ENCODE measurements at regions not wholly inside any gene's neighbourhood (a gene's known extent, or its start where the extent isn't known, plus 50 kb on each side); places are given as distances from the start of the nearest gene placed in this dataset.

DNA sequence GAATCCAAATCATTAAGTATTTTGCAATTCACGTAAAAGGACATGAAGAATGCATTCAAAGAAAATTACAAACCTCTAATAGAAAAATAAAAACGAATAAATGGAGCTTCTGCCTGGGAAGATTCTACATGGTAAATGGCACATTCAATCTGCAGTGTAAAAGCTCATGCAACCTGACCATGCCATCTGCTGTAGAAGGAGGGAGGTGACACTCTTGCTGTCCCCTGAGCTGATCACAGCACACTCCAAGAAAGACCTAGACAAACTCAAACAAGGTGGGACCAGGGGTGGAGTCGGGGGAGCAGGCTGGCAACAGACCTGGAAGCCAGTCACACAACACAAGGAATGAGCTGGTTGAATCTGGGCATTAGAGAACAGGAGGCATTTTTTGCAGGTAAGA is 101.8 kb downstream of the BDH1 start (continued):
- TF ChIP-seq, protein P1, sequence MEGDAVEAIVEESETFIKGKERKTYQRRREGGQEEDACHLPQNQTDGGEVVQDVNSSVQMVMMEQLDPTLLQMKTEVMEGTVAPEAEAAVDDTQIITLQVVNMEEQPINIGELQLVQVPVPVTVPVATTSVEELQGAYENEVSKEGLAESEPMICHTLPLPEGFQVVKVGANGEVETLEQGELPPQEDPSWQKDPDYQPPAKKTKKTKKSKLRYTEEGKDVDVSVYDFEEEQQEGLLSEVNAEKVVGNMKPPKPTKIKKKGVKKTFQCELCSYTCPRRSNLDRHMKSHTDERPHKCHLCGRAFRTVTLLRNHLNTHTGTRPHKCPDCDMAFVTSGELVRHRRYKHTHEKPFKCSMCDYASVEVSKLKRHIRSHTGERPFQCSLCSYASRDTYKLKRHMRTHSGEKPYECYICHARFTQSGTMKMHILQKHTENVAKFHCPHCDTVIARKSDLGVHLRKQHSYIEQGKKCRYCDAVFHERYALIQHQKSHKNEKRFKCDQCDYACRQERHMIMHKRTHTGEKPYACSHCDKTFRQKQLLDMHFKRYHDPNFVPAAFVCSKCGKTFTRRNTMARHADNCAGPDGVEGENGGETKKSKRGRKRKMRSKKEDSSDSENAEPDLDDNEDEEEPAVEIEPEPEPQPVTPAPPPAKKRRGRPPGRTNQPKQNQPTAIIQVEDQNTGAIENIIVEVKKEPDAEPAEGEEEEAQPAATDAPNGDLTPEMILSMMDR (CRISPR knock-in tag; IDR thresholded peaks at IDR 0.05): peak; percentile 72
- TF ChIP-seq RAD21 (CRISPR knock-in tag; IDR thresholded peaks at IDR 0.05): peak; percentile 61; the same call in 1 of the 2 replicates
- TF ChIP-seq, protein P2, sequence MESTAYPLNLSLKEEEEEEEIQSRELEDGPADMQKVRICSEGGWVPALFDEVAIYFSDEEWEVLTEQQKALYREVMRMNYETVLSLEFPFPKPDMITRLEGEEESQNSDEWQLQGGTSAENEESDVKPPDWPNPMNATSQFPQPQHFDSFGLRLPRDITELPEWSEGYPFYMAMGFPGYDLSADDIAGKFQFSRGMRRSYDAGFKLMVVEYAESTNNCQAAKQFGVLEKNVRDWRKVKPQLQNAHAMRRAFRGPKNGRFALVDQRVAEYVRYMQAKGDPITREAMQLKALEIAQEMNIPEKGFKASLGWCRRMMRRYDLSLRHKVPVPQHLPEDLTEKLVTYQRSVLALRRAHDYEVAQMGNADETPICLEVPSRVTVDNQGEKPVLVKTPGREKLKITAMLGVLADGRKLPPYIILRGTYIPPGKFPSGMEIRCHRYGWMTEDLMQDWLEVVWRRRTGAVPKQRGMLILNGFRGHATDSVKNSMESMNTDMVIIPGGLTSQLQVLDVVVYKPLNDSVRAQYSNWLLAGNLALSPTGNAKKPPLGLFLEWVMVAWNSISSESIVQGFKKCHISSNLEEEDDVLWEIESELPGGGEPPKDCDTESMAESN (CRISPR knock-in tag; conservative IDR thresholded peaks at IDR 0.05): no peak
- TF ChIP-seq ZNF10 (CRISPR knock-in tag; IDR thresholded peaks at IDR 0.05; ENCODE audit: borderline replicate concordance, low read depth): no peak
- TF ChIP-seq, protein P3, sequence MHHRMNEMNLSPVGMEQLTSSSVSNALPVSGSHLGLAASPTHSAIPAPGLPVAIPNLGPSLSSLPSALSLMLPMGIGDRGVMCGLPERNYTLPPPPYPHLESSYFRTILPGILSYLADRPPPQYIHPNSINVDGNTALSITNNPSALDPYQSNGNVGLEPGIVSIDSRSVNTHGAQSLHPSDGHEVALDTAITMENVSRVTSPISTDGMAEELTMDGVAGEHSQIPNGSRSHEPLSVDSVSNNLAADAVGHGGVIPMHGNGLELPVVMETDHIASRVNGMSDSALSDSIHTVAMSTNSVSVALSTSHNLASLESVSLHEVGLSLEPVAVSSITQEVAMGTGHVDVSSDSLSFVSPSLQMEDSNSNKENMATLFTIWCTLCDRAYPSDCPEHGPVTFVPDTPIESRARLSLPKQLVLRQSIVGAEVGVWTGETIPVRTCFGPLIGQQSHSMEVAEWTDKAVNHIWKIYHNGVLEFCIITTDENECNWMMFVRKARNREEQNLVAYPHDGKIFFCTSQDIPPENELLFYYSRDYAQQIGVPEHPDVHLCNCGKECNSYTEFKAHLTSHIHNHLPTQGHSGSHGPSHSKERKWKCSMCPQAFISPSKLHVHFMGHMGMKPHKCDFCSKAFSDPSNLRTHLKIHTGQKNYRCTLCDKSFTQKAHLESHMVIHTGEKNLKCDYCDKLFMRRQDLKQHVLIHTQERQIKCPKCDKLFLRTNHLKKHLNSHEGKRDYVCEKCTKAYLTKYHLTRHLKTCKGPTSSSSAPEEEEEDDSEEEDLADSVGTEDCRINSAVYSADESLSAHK (CRISPR knock-in tag; IDR thresholded peaks at IDR 0.05; ENCODE audit: borderline replicate concordance): no peak
- TF ChIP-seq SCMH1 (CRISPR knock-in tag; IDR thresholded peaks at IDR 0.05; ENCODE audit: borderline replicate concordance): no peak
- no peak for TF ChIP-seq BORCS8-MEF2B (CRISPR knock-in tag; IDR thresholded peaks at IDR 0.05)
- no peak for TF ChIP-seq CHD4 (IDR thresholded peaks at IDR 0.05; ENCODE audit: borderline replicate concordance, low read length)
- no peak for TF ChIP-seq ZNF256 (CRISPR knock-in tag; conservative IDR thresholded peaks at IDR 0.05)
- TF ChIP-seq, protein P4, sequence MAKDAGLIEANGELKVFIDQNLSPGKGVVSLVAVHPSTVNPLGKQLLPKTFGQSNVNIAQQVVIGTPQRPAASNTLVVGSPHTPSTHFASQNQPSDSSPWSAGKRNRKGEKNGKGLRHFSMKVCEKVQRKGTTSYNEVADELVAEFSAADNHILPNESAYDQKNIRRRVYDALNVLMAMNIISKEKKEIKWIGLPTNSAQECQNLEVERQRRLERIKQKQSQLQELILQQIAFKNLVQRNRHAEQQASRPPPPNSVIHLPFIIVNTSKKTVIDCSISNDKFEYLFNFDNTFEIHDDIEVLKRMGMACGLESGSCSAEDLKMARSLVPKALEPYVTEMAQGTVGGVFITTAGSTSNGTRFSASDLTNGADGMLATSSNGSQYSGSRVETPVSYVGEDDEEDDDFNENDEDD (CRISPR knock-in tag; IDR thresholded peaks at IDR 0.05; ENCODE audit: borderline replicate concordance): no peak
- TF ChIP-seq KMT2A (CRISPR knock-in tag; IDR thresholded peaks at IDR 0.05): no peak
- TF ChIP-seq PAF1 (CRISPR knock-in tag; IDR thresholded peaks at IDR 0.05): no peak
- no peak for TF ChIP-seq DNMT3B (CRISPR knock-in tag; conservative IDR thresholded peaks at IDR 0.05)
- TF ChIP-seq GABPB1 (CRISPR knock-in tag; IDR thresholded peaks at IDR 0.05): no peak

Measured in HepG2 (cell line).